Smooth muscle cell (in vitro differentiated cells): ENCODE measurements at regions not wholly inside any gene's neighbourhood (a gene's known extent, or its start where the extent isn't known, plus 50 kb on each side); places are given as distances from the start of the nearest gene placed in this dataset.
A peak's percentile ranks its signal among the peaks of the same experiment; 100 is the strongest.

Experiments used
- DNase-seq: peaks from one replicate; lab custom pipeline; 2025; ENCODE audit not compliant: unreplicated experiment; lab: John Stamatoyannopoulos, UW
- H2AFZ ChIP-seq: fragments of 200-600 bp; sonication (generic); 2 replicates; pipeline ENCODE4 v1.6.0; 2016; ENCODE audit warnings: antibody characterized with exemption, low read depth, mild to moderate bottlenecking
- H3F3A ChIP-seq: fragments of 200-600 bp; sonication (generic); 2 replicates; pipeline ENCODE4 v1.6.0; 2017; ENCODE audit warnings: antibody characterized with exemption, low read depth
- H3K27ac ChIP-seq: fragments of 200-600 bp; sonication (generic); 2 replicates; pipeline ENCODE4 v1.5.1; 2016; ENCODE audit warnings: low read depth, mild to moderate bottlenecking
- H3K27me3 ChIP-seq: fragments of 200-600 bp; sonication (generic); 2 replicates; pipeline ENCODE4 v1.6.1; 2016; ENCODE audit warnings: low read depth, mild to moderate bottlenecking
- H3K36me3 ChIP-seq: fragments of 200-600 bp; sonication (generic); 2 replicates; pipeline ENCODE4 v1.5.1; 2016; ENCODE audit warnings: low read depth
- H3K4me1 ChIP-seq: fragments of 200-600 bp; sonication (generic); 2 replicates; pipeline ENCODE4 v1.5.1; 2016; ENCODE audit warnings: low read depth
- H3K4me2 ChIP-seq: fragments of 200-600 bp; sonication (generic); 2 replicates; pipeline ENCODE4 v1.6.0; 2016; ENCODE audit warnings: mild to moderate bottlenecking
- H3K4me3 ChIP-seq: fragments of 200-600 bp; sonication (generic); 2 replicates; pipeline ENCODE4 v1.5.1; 2016; ENCODE audit warnings: mild to moderate bottlenecking
- H3K79me2 ChIP-seq: fragments of 200-600 bp; sonication (generic); 2 replicates; pipeline ENCODE4 v1.6.0; 2016; ENCODE audit warnings: low read depth, mild to moderate bottlenecking
- H3K9ac ChIP-seq: fragments of 200-600 bp; sonication (generic); 2 replicates; pipeline ENCODE4 v1.6.0; 2016; ENCODE audit warnings: low read depth
- H3K9me3 ChIP-seq: fragments of 200-600 bp; sonication (generic); replicated peaks from 2 replicates; pipeline ENCODE4 v1.5.1; 2016; ENCODE audit warnings: low read depth
- H4K20me1 ChIP-seq: fragments of 200-600 bp; sonication (generic); 2 replicates; pipeline ENCODE4 v1.6.0; 2016; ENCODE audit warnings: low read depth
- CTCF ChIP-seq: fragments of 200-600 bp; sonication (generic); IDR thresholded peaks from 2 replicates; pipeline ENCODE4 v1.5.1; 2017; ENCODE audit warnings: borderline replicate concordance, mild to moderate bottlenecking, antibody characterized with exemption; ENCODE audit not compliant: insufficient read depth, poor library complexity, severe bottlenecking
- WGBS: methylation state at CpG from one replicate; pipeline ENCODE4 v1.1.7; 2016; ENCODE audit warnings: low lambda C conversion rate; 5-methylcytosine and 5-hydroxymethylcytosine counted together

GRCh38 chr9:115196919-115197318, 79.0 kb upstream of the TNC start:
- Histone ChIP-seq H2AFZ (no peak overlapping the region), H3K4me1 (peaks cover 12% of the 10 kb centered on the region), H4K20me1 (no peaks in the 10 kb centered on the region), H3K9ac (no peak overlapping the region), H3K27ac (no peak overlapping the region), H3K79me2 (no peaks in the 10 kb centered on the region), H3K36me3 (no peaks in the 10 kb centered on the region), H3K9me3 (no peaks in the 10 kb centered on the region), H3F3A (peaks cover 4% of the 10 kb centered on the region), H3K4me2 (no peak overlapping the region), H3K27me3 (no peaks in the 10 kb centered on the region), H3K4me3 (no peak overlapping the region)
- TF ChIP-seq CTCF = no peak
- no peak for DNase-seq
- 59% methylated on average over 3 of the region's 3 CpGs for WGBS

DNA sequence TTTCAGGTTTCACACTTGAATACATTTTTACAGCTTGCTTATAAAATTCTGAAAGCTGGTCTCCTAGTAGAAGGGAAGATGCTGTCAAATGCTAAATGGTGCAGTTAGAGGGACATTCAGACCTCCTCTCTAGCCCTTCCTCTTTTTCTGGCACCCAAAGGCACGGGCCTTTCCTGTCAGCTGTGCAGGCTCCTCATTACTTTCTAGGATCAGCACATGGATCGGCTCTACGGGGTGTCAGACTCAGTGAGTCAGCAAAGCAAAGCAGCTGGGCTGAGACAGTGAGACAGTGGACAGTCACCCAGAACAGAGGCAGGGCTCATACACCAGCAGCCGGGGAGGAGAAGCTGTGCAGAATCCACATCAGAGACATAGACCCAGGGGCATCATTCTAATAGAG, 80.0 kb upstream of the TNC start:
- H3F3A ChIP-seq = peaks cover 4% of the 10 kb centered on the region
- no peak for TF ChIP-seq CTCF
- H3K27ac ChIP-seq = no peak overlapping the region
- H4K20me1 ChIP-seq = no peaks in the 10 kb centered on the region
- 1% methylated on average over 4 of the region's 4 CpGs for WGBS
- H3K9ac ChIP-seq = no peak overlapping the region
- H3K4me1 ChIP-seq = peaks cover 9% of the 10 kb centered on the region
- DNase-seq = no peak
- H3K4me2 ChIP-seq = peak overlapping the region; percentile 14
- no peaks in the 10 kb centered on the region for H3K79me2 ChIP-seq
- H2AFZ ChIP-seq = no peak overlapping the region
- no peak overlapping the region for H3K4me3 ChIP-seq
- H3K27me3 ChIP-seq = no peaks in the 10 kb centered on the region
- no peaks in the 10 kb centered on the region for H3K9me3 ChIP-seq
- no peaks in the 10 kb centered on the region for H3K36me3 ChIP-seq

DNA sequence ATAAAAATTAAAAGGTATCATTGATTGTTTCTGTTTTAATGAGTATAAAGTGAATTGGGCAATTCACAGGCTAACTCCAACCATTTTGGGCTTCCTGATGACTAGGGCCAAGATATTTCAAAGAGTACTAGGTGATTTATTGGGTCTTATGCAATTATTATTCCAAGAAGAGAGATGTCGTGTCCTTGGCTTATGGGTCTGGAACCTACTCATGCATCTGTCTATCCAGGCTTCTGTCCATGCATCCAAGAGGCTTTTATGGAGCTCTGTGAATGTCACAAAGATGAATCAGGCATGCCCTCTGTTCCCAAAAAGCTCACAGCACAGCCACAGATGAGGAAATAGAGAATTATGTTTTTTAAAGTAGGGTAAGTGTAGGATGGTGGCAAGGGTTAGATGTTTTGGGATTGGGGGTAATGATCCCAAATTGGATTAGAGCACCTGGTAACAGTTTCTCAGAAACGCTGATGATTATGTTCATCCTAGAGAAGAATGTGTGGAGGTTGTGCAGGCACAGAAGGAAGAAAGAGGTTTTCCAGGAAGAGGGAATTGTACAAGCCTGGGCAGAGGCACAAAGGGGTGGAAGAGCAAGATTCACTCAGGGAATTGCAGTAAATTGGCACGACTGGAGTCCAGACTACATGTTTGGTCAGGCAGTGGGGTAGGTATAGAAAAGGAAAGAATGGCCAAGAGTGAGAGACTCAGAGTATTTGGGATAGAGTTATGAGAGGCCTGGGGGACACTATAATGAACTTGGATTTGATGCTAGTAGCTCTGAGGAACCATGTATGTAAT, 83.0 kb upstream of the TNC start:
- Histone ChIP-seq H3K36me3 (no peaks in the 10 kb centered on the region), H3K4me3 (no peak overlapping the region), H2AFZ (no peak overlapping the region), H3K4me2 (peak overlapping the region; percentile 19), H3K9me3 (no peaks in the 10 kb centered on the region), H3F3A (peaks cover 8% of the 10 kb centered on the region), H4K20me1 (no peaks in the 10 kb centered on the region), H3K4me1 (no peaks in the 10 kb centered on the region), H3K79me2 (no peaks in the 10 kb centered on the region), H3K9ac (no peak overlapping the region), H3K27ac (peak overlapping the region; percentile 30), H3K27me3 (no peaks in the 10 kb centered on the region)
- 27% methylated on average over 3 of the region's 3 CpGs for WGBS
- no peak for DNase-seq
- no peak for TF ChIP-seq CTCF

- Histone ChIP-seq H3K27ac (no peak overlapping the region), H3K4me2 (no peak overlapping the region), H3K9ac (no peak overlapping the region), H2AFZ (no peak overlapping the region), H3K4me1 (peaks cover 9% of the 10 kb centered on the region), H3F3A (peaks cover 17% of the 10 kb centered on the region), H3K79me2 (no peaks in the 10 kb centered on the region), H4K20me1 (no peaks in the 10 kb centered on the region), H3K36me3 (no peaks in the 10 kb centered on the region), H3K9me3 (no peaks in the 10 kb centered on the region), H3K4me3 (no peak overlapping the region), H3K27me3 (no peaks in the 10 kb centered on the region)
- DNase-seq = no peak
- no peak for TF ChIP-seq CTCF
- WGBS = 80% methylated on average over 1 of the region's 1 CpG
Measured at GRCh38 chr9:115202181-115202580, 84.2 kb upstream of the TNC start.
